H9 (cell line): ENCODE measurements at regions not wholly inside any gene's neighbourhood (a gene's known extent, or its start where the extent isn't known, plus 50 kb on each side); places are given as distances from the start of the nearest gene placed in this dataset.

Experiments
- DNase-seq: peaks from one replicate; pipeline ENCODE4 v3.0.0-alpha.2; 2017
- H2AFZ ChIP-seq: one replicate; pipeline ENCODE4 v1.6.1; 2013; ENCODE audit warnings: mild to moderate bottlenecking, low read length, control low read depth, moderate library complexity
- H2AK5ac ChIP-seq: 2 replicates; pipeline ENCODE4 v1.6.1; 2013; ENCODE audit warnings: low read length, control low read depth, mixed read lengths; ENCODE audit not compliant: insufficient read length
- H2BK120ac ChIP-seq: one replicate; pipeline ENCODE4 v1.6.1; 2013; ENCODE audit warnings: low read depth, mild to moderate bottlenecking, low read length, control low read depth, inconsistent platforms; ENCODE audit not compliant: poor library complexity, severe bottlenecking
- H2BK12ac ChIP-seq: 2 replicates; pipeline ENCODE4 v1.6.1; 2013; ENCODE audit warnings: low read length, control low read depth, mixed read lengths, low read depth; ENCODE audit not compliant: insufficient read length
- H2BK15ac ChIP-seq: 2 replicates; pipeline ENCODE4 v1.6.1; 2013; ENCODE audit warnings: low read depth, low read length, control low read depth
- H2BK20ac ChIP-seq: one replicate; pipeline ENCODE4 v1.6.1; 2013; ENCODE audit warnings: low read depth, mild to moderate bottlenecking, low read length, control low read depth, inconsistent platforms; ENCODE audit not compliant: poor library complexity, severe bottlenecking
- H2BK5ac ChIP-seq: 2 replicates; pipeline ENCODE4 v1.6.1; 2013; ENCODE audit warnings: low read length, control low read depth, mixed read lengths; ENCODE audit not compliant: insufficient read length
- H3K14ac ChIP-seq: 2 replicates; pipeline ENCODE4 v1.6.1; 2013; ENCODE audit warnings: low read length, control low read depth; ENCODE audit not compliant: insufficient read depth
- H3K18ac ChIP-seq: 2 replicates; pipeline ENCODE4 v1.6.1; 2013; ENCODE audit warnings: low read depth, mild to moderate bottlenecking, mixed read lengths, low read length, control low read depth; ENCODE audit not compliant: insufficient read length
- H3K23ac ChIP-seq: 2 replicates; pipeline ENCODE4 v1.6.1; 2013; ENCODE audit warnings: low read length, control low read depth, mixed read lengths, low read depth; ENCODE audit not compliant: insufficient read length
- H3K23me2 ChIP-seq: 2 replicates; pipeline ENCODE4 v1.6.1; 2013; ENCODE audit warnings: low read depth, mild to moderate bottlenecking, mixed read lengths, low read length, control low read depth; ENCODE audit not compliant: insufficient read length, poor library complexity, severe bottlenecking
- H3K27ac ChIP-seq: 2 replicates; pipeline ENCODE4 v1.5.1; 2013; ENCODE audit warnings: low read length, control low read depth, mixed read lengths, low read depth; ENCODE audit not compliant: insufficient read length
- H3K27me3 ChIP-seq: 2 replicates; pipeline ENCODE4 v1.6.1; 2013; ENCODE audit warnings: low read length, control low read depth, inconsistent platforms; ENCODE audit not compliant: insufficient read depth
- H3K4ac ChIP-seq: 2 replicates; pipeline ENCODE4 v1.6.1; 2013; ENCODE audit warnings: low read depth, mild to moderate bottlenecking, control low read depth, inconsistent platforms, low read length, moderate library complexity
- H3K4me1 ChIP-seq: 2 replicates; pipeline ENCODE4 v1.6.1; 2013; ENCODE audit warnings: low read length, control low read depth, inconsistent platforms; ENCODE audit not compliant: insufficient read depth
- H3K4me2 ChIP-seq: 2 replicates; pipeline ENCODE4 v1.6.1; 2013; ENCODE audit warnings: low read length, control low read depth, mixed read lengths; ENCODE audit not compliant: insufficient read length, insufficient read depth
- H3K56ac ChIP-seq: 2 replicates; pipeline ENCODE4 v1.6.1; 2013; ENCODE audit warnings: low read depth, mild to moderate bottlenecking, mixed read lengths, low read length, control low read depth; ENCODE audit not compliant: insufficient read length
- H3K79me1 ChIP-seq: 2 replicates; pipeline ENCODE4 v1.6.1; 2013; ENCODE audit warnings: low read depth, mild to moderate bottlenecking, moderate library complexity, low read length, control low read depth, inconsistent platforms; ENCODE audit not compliant: insufficient read depth, poor library complexity, severe bottlenecking
- H3K79me2 ChIP-seq: 2 replicates; pipeline ENCODE4 v1.6.1; 2013; ENCODE audit warnings: low read length, control low read depth, inconsistent platforms; ENCODE audit not compliant: insufficient read depth
- H3K9ac ChIP-seq: 2 replicates; pipeline ENCODE4 v1.6.1; 2013; ENCODE audit warnings: low read length, control low read depth, mixed read lengths; ENCODE audit not compliant: insufficient read length; ENCODE audit errors: extremely low read depth
- H3K9me3 ChIP-seq: one replicate; pipeline ENCODE4 v1.6.1; 2013; ENCODE audit warnings: low read depth, low read length, inconsistent platforms; ENCODE audit not compliant: control insufficient read depth
- H3T11ph ChIP-seq: one replicate; pipeline ENCODE4 v1.6.1; 2013; ENCODE audit warnings: mild to moderate bottlenecking, low read length, control low read depth, inconsistent platforms
- H4K20me1 ChIP-seq: one replicate; pipeline ENCODE4 v1.6.1; 2013; ENCODE audit not compliant: control insufficient read depth, insufficient read length, insufficient read depth
- H4K5ac ChIP-seq: 2 replicates; pipeline ENCODE4 v1.6.1; 2013; ENCODE audit warnings: low read depth, mild to moderate bottlenecking, mixed read lengths, low read length, control low read depth; ENCODE audit not compliant: insufficient read length
- H4K8ac ChIP-seq: replicated peaks from 2 replicates; pipeline ENCODE4 v1.6.1; 2013; ENCODE audit warnings: low read length, control low read depth, mixed read lengths, low read depth; ENCODE audit not compliant: insufficient read length
- H4K91ac ChIP-seq: 2 replicates; pipeline ENCODE4 v1.6.1; 2013; ENCODE audit warnings: low read depth, mild to moderate bottlenecking, moderate library complexity, mixed read lengths, low read length, control low read depth; ENCODE audit not compliant: insufficient read length
- H3K27ac Mint-ChIP-seq, 3 experiments: 2 replicates in 2 of 3; 3 replicates in 1 of 3; pipeline ENCODE4 v1.8.0; 2020 to 2021; ENCODE audit warnings: mixed read lengths in 3 of 3, mild to moderate bottlenecking in 1 of 3, moderate library complexity in 1 of 3
- H3K27me3 Mint-ChIP-seq: 2 replicates; pipeline ENCODE4 v1.8.0; 2021; ENCODE audit warnings: low read depth, mild to moderate bottlenecking, moderate library complexity, mixed read lengths
- H3K36me3 Mint-ChIP-seq, 3 experiments: 2 replicates in 2 of 3; 3 replicates in 1 of 3; pipeline ENCODE4 v1.8.0; 2020 to 2021; ENCODE audit warnings: low read depth in 3 of 3, mixed read lengths in 3 of 3; ENCODE audit not compliant: insufficient read depth in 1 of 3
- H3K4me1 Mint-ChIP-seq, 2 experiments: 2 replicates each; pipeline ENCODE4 v1.8.0; 2020; ENCODE audit warnings: mixed read lengths in 2 of 2
- H3K4me3 Mint-ChIP-seq, 2 experiments: 2 replicates in 1 of 2; 3 replicates in 1 of 2; pipeline ENCODE4 v1.8.0; 2020 to 2021; ENCODE audit warnings: mild to moderate bottlenecking in 2 of 2, mixed read lengths in 2 of 2, moderate library complexity in 1 of 2
- H3K9me3 Mint-ChIP-seq, 2 experiments: 2 replicates in 1 of 2; 3 replicates in 1 of 2; pipeline ENCODE4 v1.8.0; 2020; ENCODE audit warnings: mild to moderate bottlenecking in 2 of 2, mixed read lengths in 2 of 2, moderate library complexity in 1 of 2
- CTCF ChIP-seq: fragments of 200-600 bp; sonication (generic); conservative IDR thresholded peaks from 3 replicates; pipeline ENCODE4 v1.8.0; 2021; ENCODE audit warnings: antibody characterized with exemption, mild to moderate bottlenecking
- WGBS: extraction: QIAGEN DNeasy Blood & Tissue Kit; methylation state at CpG from one replicate; pipeline ENCODE4 v1.1.7; 2013; ENCODE audit warnings: missing lambda C conversion rate, low lambda C conversion rate, mixed read lengths; ENCODE audit not compliant: insufficient read length; ENCODE audit errors: extremely low coverage; 5-methylcytosine and 5-hydroxymethylcytosine counted together

DNA sequence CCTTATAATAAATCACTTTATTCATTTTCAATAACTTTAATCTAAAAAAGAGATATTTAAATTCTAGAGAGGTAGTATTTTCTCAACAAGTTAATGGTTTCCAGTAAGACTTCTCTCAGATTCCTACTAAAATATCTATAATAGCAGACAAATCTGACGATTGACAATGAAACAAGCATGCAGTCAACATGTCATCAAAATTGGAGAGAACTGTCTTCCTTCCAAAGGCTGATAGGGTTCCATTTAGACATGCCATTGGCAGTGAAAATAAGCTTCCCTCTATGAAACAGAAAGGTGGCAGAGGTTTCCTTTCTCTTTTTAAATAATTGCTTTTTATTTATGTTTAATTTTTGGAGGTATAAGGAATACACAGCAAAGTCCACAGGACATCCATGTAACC is 217.1 kb downstream of the POM121L12 start:
- no peak for DNase-seq
- no peak overlapping the region for H3K4me3 Mint-ChIP-seq

More for the DNA sequence above, 217.1 kb downstream of the POM121L12 start:
- Histone ChIP-seq H3K14ac (no peak overlapping the region), H3K27ac (no peak overlapping the region), H3K79me1 (no peaks in the 10 kb centered on the region), H3K4me2 (no peak overlapping the region), H2BK20ac (no peak overlapping the region), H4K8ac (no peak overlapping the region), H2BK12ac (no peak overlapping the region), H2BK5ac (no peak overlapping the region), H3T11ph (no peak overlapping the region), H2AK5ac (no peak overlapping the region), H3K4ac (no peak overlapping the region), H4K5ac (no peak overlapping the region), H2BK120ac (no peak overlapping the region), H4K20me1 (no peaks in the 10 kb centered on the region), H3K23me2 (no peaks in the 10 kb centered on the region), H3K23ac (no peak overlapping the region), H4K91ac (no peak overlapping the region), H3K4me1 (no peaks in the 10 kb centered on the region), H3K9me3 (no peaks in the 10 kb centered on the region), H3K56ac (no peak overlapping the region), H3K79me2 (no peaks in the 10 kb centered on the region), H3K27me3 (no peaks in the 10 kb centered on the region), H3K18ac (no peak overlapping the region), H2AFZ (no peak overlapping the region), H2BK15ac (no peak overlapping the region), H3K9ac (no peak overlapping the region)
- Mint-ChIP-seq H3K36me3 (peaks cover 0 to 15% (median 10%) of the 10 kb centered on the region in 3 experiments), H3K4me1 (peaks cover 6 to 7% of the 10 kb centered on the region in 2 experiments), H3K27ac (no peak overlapping the region), H3K27me3 (no peaks in the 10 kb centered on the region), H3K9me3 (peaks cover 15 to 18% of the 10 kb centered on the region in 2 experiments)
- no CpG with 5 or more reads among the region's 1 CpG for WGBS
- no peak for TF ChIP-seq CTCF
